ENCODE measurements at regions not wholly inside any gene's neighbourhood (a gene's known extent, or its start where the extent isn't known, plus 50 kb on each side); places are given as distances from the start of the nearest gene placed in this dataset.

DNA sequence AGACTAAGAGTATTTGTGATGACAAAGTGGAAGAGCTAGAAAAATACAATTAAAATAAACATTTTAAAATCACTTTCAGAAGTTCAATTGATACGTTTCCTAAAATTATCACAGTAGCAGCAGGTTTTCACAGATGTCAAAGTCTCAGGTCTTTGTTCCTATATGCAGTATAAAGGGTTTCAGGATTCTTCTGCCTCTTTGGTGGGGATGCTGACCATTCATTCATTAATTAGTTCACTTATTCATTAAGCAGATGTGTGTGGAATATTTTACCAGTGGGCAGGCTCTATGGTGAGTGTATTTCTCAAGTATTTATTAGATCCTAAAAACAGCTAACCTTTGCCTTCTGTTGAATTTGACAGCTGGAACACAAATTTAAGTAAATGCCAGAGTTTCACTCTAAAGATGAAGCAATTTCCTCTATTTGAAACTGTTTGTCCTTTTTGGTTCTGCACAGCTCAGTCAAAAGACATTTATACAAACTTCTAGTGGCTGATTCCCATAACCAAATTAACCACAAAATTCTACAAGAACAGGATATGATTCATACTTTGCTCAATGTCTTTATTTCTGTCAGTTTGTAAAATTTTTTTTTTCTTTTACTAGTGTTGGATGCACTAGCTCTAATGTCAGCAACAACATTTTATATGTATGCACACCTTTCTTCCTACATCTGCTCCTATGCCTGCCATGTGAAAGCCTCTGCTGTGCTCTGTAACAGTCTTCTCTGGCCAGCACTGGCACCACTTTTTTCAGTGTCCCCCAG is 75.9 kb upstream of the PRR16 start:
- H3K4me3 ChIP-seq (ENCODE audit: low read length in 2 of 2): no peak overlapping the region
- H3K9me3 ChIP-seq (ENCODE audit: control insufficient read depth in 2 of 2, low read length in 2 of 2): no peaks in the 10 kb centered on the region
- H3K27ac ChIP-seq (ENCODE audit: low read depth in 2 of 2, low read length in 2 of 2): no peak overlapping the region
- no peaks in the 10 kb centered on the region for H3K36me3 ChIP-seq (ENCODE audit: control insufficient read depth in 2 of 2, insufficient read depth in 2 of 2, low read length in 2 of 2)
- no peaks in the 10 kb centered on the region for H3K4me1 ChIP-seq (ENCODE audit: control insufficient read depth in 2 of 2, insufficient read depth in 2 of 2, low read length in 2 of 2)
- no peaks in the 10 kb centered on the region for H3K27me3 ChIP-seq (ENCODE audit: control insufficient read depth in 2 of 2, insufficient read depth in 2 of 2, low read length in 2 of 2)
- H3K9ac ChIP-seq (ENCODE audit: low read depth in 1 of 2, low read length in 2 of 2): no peak overlapping the region

DNA sequence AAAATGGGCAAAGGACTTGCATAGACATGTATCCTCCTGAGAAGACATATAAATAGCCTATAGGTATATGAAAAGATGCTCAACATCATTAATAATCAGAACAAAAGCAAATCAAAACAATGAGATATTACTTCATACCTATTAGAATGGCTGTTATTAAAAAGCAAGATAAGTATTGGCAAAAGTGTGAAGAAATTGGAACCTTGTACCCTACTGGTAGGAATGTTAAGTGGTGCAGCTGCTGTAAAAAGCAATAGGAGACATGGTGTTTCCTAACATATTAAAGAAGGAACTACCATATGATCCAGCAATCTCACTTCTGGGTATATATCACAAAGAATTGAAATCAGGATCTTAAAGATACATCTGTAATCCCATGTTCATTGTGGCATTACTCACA is 69.8 kb upstream of the PRR16 start:
- Histone ChIP-seq H3K4me1 (ENCODE audit: control insufficient read depth in 2 of 2, insufficient read depth in 2 of 2, low read length in 2 of 2) (no peaks in the 10 kb centered on the region), H3K4me3 (ENCODE audit: low read length in 2 of 2) (no peak overlapping the region), H3K36me3 (ENCODE audit: control insufficient read depth in 2 of 2, insufficient read depth in 2 of 2, low read length in 2 of 2) (no peaks in the 10 kb centered on the region), H3K27me3 (ENCODE audit: control insufficient read depth in 2 of 2, insufficient read depth in 2 of 2, low read length in 2 of 2) (no peaks in the 10 kb centered on the region), H3K9me3 (ENCODE audit: control insufficient read depth in 2 of 2, low read length in 2 of 2) (no peaks in the 10 kb centered on the region), H3K9ac (ENCODE audit: low read depth in 1 of 2, low read length in 2 of 2) (no peak overlapping the region), H3K27ac (ENCODE audit: low read depth in 2 of 2, low read length in 2 of 2) (no peak overlapping the region)

DNA sequence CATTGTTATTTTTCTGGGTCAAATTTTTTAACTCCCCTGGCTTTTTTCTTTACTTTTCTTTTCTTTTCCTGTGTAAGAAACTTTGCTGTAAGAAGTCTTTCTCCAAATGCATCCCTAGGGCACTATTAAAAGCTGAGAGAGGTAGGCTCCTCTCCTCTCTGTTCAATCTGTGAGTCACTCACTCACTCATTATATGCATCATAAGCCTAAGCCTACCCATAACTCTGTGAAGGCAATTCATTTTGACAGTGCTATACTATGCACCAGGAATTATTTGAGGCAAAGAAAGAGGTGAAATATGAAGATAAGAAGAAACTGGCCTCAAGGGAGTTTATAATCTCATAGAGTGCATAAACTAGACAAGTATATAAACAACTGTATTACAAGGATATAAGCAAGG is 67.9 kb upstream of the PRR16 start:
- H3K27me3 ChIP-seq (ENCODE audit: control insufficient read depth in 2 of 2, insufficient read depth in 2 of 2, low read length in 2 of 2): no peaks in the 10 kb centered on the region
- no peak overlapping the region for H3K4me3 ChIP-seq (ENCODE audit: low read length in 2 of 2)
- no peak overlapping the region for H3K27ac ChIP-seq (ENCODE audit: low read depth in 2 of 2, low read length in 2 of 2)
- no peaks in the 10 kb centered on the region for H3K9me3 ChIP-seq (ENCODE audit: control insufficient read depth in 2 of 2, low read length in 2 of 2)
- H3K4me1 ChIP-seq (ENCODE audit: control insufficient read depth in 2 of 2, insufficient read depth in 2 of 2, low read length in 2 of 2): no peaks in the 10 kb centered on the region
- H3K9ac ChIP-seq (ENCODE audit: low read depth in 1 of 2, low read length in 2 of 2): no peak overlapping the region
- no peaks in the 10 kb centered on the region for H3K36me3 ChIP-seq (ENCODE audit: control insufficient read depth in 2 of 2, insufficient read depth in 2 of 2, low read length in 2 of 2)

DNA sequence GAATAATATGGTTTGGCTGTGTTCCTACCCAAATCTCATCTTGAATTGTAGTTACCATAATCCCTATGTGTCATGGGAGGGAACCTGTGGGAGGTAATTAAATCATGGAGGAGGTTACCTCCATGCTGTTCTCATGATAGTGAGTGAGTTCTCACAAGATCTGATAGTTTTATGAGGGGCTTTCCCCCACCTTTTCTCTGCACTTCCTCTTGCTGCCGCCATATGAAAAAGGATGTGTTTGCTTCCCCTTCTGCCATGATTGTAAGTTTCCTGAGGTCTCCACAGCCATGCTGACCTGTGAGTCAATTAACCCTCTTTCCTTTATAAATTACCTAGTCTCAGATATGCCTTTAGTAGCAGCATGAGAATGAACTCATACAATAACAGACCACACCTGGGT is 63.7 kb upstream of the PRR16 start:
- Histone ChIP-seq H3K27me3 (ENCODE audit: control insufficient read depth in 2 of 2, insufficient read depth in 2 of 2, low read length in 2 of 2) (no peaks in the 10 kb centered on the region), H3K4me3 (ENCODE audit: low read length in 2 of 2) (no peak overlapping the region), H3K9ac (ENCODE audit: low read depth in 1 of 2, low read length in 2 of 2) (no peak overlapping the region), H3K4me1 (ENCODE audit: control insufficient read depth in 2 of 2, insufficient read depth in 2 of 2, low read length in 2 of 2) (no peaks in the 10 kb centered on the region), H3K27ac (ENCODE audit: low read depth in 2 of 2, low read length in 2 of 2) (no peak overlapping the region), H3K9me3 (ENCODE audit: control insufficient read depth in 2 of 2, low read length in 2 of 2) (no peaks in the 10 kb centered on the region), H3K36me3 (ENCODE audit: control insufficient read depth in 2 of 2, insufficient read depth in 2 of 2, low read length in 2 of 2) (no peaks in the 10 kb centered on the region)

DNA sequence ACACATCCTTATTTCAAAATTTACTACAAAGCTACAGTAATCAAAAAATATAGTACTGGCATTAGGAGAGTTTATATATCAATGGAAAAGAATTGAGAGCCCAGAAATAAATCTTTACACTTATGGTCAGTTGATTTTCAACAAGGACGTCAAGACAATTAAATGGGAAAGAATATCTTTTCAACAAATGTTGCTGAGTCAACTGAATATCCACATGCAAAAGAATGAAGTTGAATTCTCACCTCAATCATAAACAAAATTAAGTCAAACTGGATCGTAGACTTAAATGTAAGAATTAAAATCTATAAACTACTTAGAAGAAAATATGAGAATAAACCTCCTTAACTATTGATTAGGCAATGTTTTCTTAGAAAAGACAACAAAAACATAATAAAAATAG is 61.5 kb upstream of the PRR16 start:
- no peaks in the 10 kb centered on the region for H3K27me3 ChIP-seq (ENCODE audit: control insufficient read depth in 2 of 2, insufficient read depth in 2 of 2, low read length in 2 of 2)
- no peak overlapping the region for H3K9ac ChIP-seq (ENCODE audit: low read depth in 1 of 2, low read length in 2 of 2)
- no peak overlapping the region for H3K27ac ChIP-seq (ENCODE audit: low read depth in 2 of 2, low read length in 2 of 2)
- H3K4me3 ChIP-seq (ENCODE audit: low read length in 2 of 2): no peak overlapping the region
- H3K4me1 ChIP-seq (ENCODE audit: control insufficient read depth in 2 of 2, insufficient read depth in 2 of 2, low read length in 2 of 2): no peaks in the 10 kb centered on the region
- H3K9me3 ChIP-seq (ENCODE audit: control insufficient read depth in 2 of 2, low read length in 2 of 2): no peaks in the 10 kb centered on the region
- no peaks in the 10 kb centered on the region for H3K36me3 ChIP-seq (ENCODE audit: control insufficient read depth in 2 of 2, insufficient read depth in 2 of 2, low read length in 2 of 2)

DNA sequence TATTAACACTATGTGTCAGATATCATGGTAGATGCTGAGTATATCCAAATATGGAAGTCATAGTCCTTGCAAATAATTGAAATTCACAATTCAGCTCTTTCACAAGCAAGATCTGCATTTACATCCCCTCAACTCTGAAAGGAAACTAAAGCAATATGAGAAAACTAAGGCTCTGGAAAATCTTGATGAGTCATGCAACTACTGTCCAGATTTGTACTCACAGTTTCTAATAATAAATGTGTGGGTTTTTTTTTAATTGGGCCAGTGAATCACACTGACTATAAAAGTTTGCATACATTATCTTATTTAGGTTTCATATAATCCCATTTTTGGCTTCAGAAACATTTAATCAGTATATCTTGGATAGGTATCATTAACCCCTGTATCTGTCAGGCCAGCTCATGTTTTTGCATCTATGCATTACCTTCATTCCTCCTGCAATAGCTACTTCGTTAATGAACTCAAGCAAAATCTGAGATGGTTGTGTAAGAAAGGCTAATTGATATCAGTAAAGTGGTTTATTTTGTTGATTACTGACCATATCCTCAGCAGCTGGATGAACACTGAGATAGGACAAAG is 58.7 kb upstream of the PRR16 start:
- peak overlapping the region in 1 of 2 donors; percentile 42 for H3K27ac ChIP-seq (ENCODE audit: low read depth in 2 of 2, low read length in 2 of 2)
- H3K9ac ChIP-seq (ENCODE audit: low read depth in 1 of 2, low read length in 2 of 2): no peak overlapping the region
- no peaks in the 10 kb centered on the region for H3K27me3 ChIP-seq (ENCODE audit: control insufficient read depth in 2 of 2, insufficient read depth in 2 of 2, low read length in 2 of 2)
- H3K9me3 ChIP-seq (ENCODE audit: control insufficient read depth in 2 of 2, low read length in 2 of 2): no peaks in the 10 kb centered on the region
- no peaks in the 10 kb centered on the region for H3K36me3 ChIP-seq (ENCODE audit: control insufficient read depth in 2 of 2, insufficient read depth in 2 of 2, low read length in 2 of 2)
- H3K4me3 ChIP-seq (ENCODE audit: low read length in 2 of 2): no peak overlapping the region
- H3K4me1 ChIP-seq (ENCODE audit: control insufficient read depth in 2 of 2, insufficient read depth in 2 of 2, low read length in 2 of 2): no peaks in the 10 kb centered on the region

DNA sequence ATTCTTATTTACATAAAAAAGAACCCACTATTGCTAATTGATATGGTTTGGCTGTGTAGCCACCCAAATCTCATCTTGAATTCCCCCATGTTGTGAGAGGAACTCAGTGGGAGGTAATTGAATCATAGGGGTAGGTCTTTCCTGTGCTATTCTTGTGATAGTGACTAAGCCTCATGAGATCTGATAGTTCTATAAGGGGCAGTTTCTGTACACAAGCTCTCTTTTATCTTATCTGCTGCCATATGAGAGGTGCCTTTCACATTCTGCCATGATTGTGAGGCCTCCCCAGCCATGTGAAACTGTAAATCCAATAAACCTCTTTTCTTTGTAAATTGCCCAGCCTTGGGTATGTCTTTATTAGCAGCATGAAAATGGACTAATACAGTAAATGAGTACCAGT is 58.2 kb upstream of the PRR16 start:
- Histone ChIP-seq H3K9me3 (ENCODE audit: control insufficient read depth in 2 of 2, low read length in 2 of 2) (no peaks in the 10 kb centered on the region), H3K27me3 (ENCODE audit: control insufficient read depth in 2 of 2, insufficient read depth in 2 of 2, low read length in 2 of 2) (no peaks in the 10 kb centered on the region), H3K4me3 (ENCODE audit: low read length in 2 of 2) (no peak overlapping the region), H3K9ac (ENCODE audit: low read depth in 1 of 2, low read length in 2 of 2) (no peak overlapping the region), H3K4me1 (ENCODE audit: control insufficient read depth in 2 of 2, insufficient read depth in 2 of 2, low read length in 2 of 2) (no peaks in the 10 kb centered on the region), H3K27ac (ENCODE audit: low read depth in 2 of 2, low read length in 2 of 2) (peak overlapping the region in 1 of 2 donors; percentile 42), H3K36me3 (ENCODE audit: control insufficient read depth in 2 of 2, insufficient read depth in 2 of 2, low read length in 2 of 2) (no peaks in the 10 kb centered on the region)

DNA sequence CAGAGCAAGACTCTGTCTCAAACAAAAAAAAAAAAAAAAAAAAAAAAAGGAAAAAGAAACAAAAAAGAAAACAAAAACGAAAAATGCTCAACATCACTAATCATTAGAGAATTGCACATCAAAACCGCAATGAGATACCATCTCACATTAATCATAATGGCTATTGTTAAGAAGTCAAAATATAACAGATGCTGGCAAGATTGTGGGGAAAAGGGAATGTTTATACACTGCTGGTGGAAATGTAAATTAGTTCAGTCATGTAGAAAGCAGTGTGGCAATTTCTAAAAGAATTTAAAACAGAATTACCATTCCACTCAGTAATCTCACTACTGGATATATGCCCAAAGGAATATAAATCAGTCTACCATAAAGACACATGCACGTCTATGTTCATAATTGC is 50.4 kb upstream of the PRR16 start:
- H3K36me3 ChIP-seq (ENCODE audit: control insufficient read depth in 2 of 2, insufficient read depth in 2 of 2, low read length in 2 of 2): no peaks in the 10 kb centered on the region
- no peak overlapping the region for H3K9ac ChIP-seq (ENCODE audit: low read depth in 1 of 2, low read length in 2 of 2)
- H3K27ac ChIP-seq (ENCODE audit: low read depth in 2 of 2, low read length in 2 of 2): no peak overlapping the region
- H3K27me3 ChIP-seq (ENCODE audit: control insufficient read depth in 2 of 2, insufficient read depth in 2 of 2, low read length in 2 of 2): no peaks in the 10 kb centered on the region
- H3K4me1 ChIP-seq (ENCODE audit: control insufficient read depth in 2 of 2, insufficient read depth in 2 of 2, low read length in 2 of 2): no peaks in the 10 kb centered on the region
- H3K4me3 ChIP-seq (ENCODE audit: low read length in 2 of 2): no peak overlapping the region
- H3K9me3 ChIP-seq (ENCODE audit: control insufficient read depth in 2 of 2, low read length in 2 of 2): no peaks in the 10 kb centered on the region

Measured in mucosa of rectum (tissue), 2 donors.